Natural killer cell (primary cell): ENCODE measurements at regions not wholly inside any gene's neighbourhood (a gene's known extent, or its start where the extent isn't known, plus 50 kb on each side); places are given as distances from the start of the nearest gene placed in this dataset.

Experiments
- ATAC-seq, 3 donors: fragments of 150-1000 bp in 2 of 3; fragments of 200-7000 bp in 1 of 3; cut with Tn5 transposase; 1 replicate in 1 of 3; 2 replicates in 2 of 3; pipeline ENCODE4 v1.10.0; 2021; ENCODE audit warnings: mild to moderate bottlenecking in 2 of 3, moderate library complexity in 2 of 3
- DNase-seq, 2 donors: peaks; one replicate each; pipeline versions ENCODE4 v3.0.0 to v3.0.0-alpha.2; 2013 to 2021; ENCODE audit warnings: mixed read lengths in 1 of 2
- H3K27ac ChIP-seq: one replicate; pipeline ENCODE4 v1.5.1; 2013; ENCODE audit warnings: mild to moderate bottlenecking, low read length
- H3K27me3 ChIP-seq: one replicate; pipeline ENCODE4 v1.6.1; 2013; ENCODE audit warnings: low read length; ENCODE audit not compliant: control insufficient read depth, insufficient read depth
- H3K36me3 ChIP-seq: one replicate; pipeline ENCODE4 v1.6.1; 2013; ENCODE audit warnings: low read length; ENCODE audit not compliant: control insufficient read depth, insufficient read depth
- H3K4me1 ChIP-seq: one replicate; pipeline ENCODE4 v1.6.1; 2013; ENCODE audit warnings: low read length; ENCODE audit not compliant: control insufficient read depth, insufficient read depth
- H3K4me3 ChIP-seq: one replicate; pipeline ENCODE4 v1.5.1; 2013; ENCODE audit warnings: low read length
- H3K9me3 ChIP-seq: one replicate; pipeline ENCODE4 v1.6.1; 2013; ENCODE audit warnings: low read length; ENCODE audit not compliant: control insufficient read depth, insufficient read depth
- H3K27ac Mint-ChIP-seq, 2 donors: one replicate each; pipeline ENCODE4 v1.8.0; 2022; ENCODE audit warnings: mild to moderate bottlenecking in 2 of 2, mixed read lengths in 2 of 2, moderate library complexity in 1 of 2
- H3K27me3 Mint-ChIP-seq, 2 donors: one replicate each; pipeline ENCODE4 v1.8.0; 2022; ENCODE audit warnings: low read depth in 2 of 2, mixed read lengths in 2 of 2
- H3K36me3 Mint-ChIP-seq: one replicate; pipeline ENCODE4 v1.8.0; 2022; ENCODE audit warnings: mixed read lengths
- H3K4me1 Mint-ChIP-seq, 2 donors: one replicate each; pipeline ENCODE4 v1.8.0; 2022; ENCODE audit warnings: mixed read lengths in 2 of 2
- H3K4me3 Mint-ChIP-seq: one replicate; pipeline ENCODE4 v1.8.0; 2022; ENCODE audit warnings: mild to moderate bottlenecking, moderate library complexity, mixed read lengths
- H3K9me3 Mint-ChIP-seq, 2 donors: one replicate each; pipeline ENCODE4 v1.8.0; 2022; ENCODE audit warnings: mixed read lengths in 2 of 2
- CTCF ChIP-seq: fragments of 200-600 bp; IDR thresholded peaks from one replicate; pipeline ENCODE4 v1.8.0; 2022; ENCODE audit warnings: antibody characterized with exemption
- WGBS: methylation state at CpG from one replicate; pipeline ENCODE4 v1.1.7; 2013; ENCODE audit warnings: missing lambda C conversion rate; ENCODE audit not compliant: insufficient coverage; 5-methylcytosine and 5-hydroxymethylcytosine counted together
- intact Hi-C: fragments of 100-400 bp; cut with micrococcal nuclease; formaldehyde crosslinking; loops from one replicate; pipeline ENCODE4 v1.14.2; 2022

- Histone ChIP-seq H3K4me3 (no peak overlapping the region), H3K9me3 (no peaks in the 10 kb centered on the region), H3K4me1 (no peaks in the 10 kb centered on the region), H3K27ac (no peak overlapping the region), H3K27me3 (no peaks in the 10 kb centered on the region), H3K36me3 (no peaks in the 10 kb centered on the region)
- Mint-ChIP-seq H3K36me3 (no peaks in the 10 kb centered on the region), H3K27ac (no peak overlapping the region), H3K27me3 (peaks cover 10 to 12% of the 10 kb centered on the region in 2 donors), H3K4me3 (no peak overlapping the region), H3K9me3 (no peaks in the 10 kb centered on the region), H3K4me1 (peaks cover 3 to 4% of the 10 kb centered on the region in 2 donors)
- no peak for TF ChIP-seq CTCF
- intact Hi-C loops, result no loop called here
- no peak for DNase-seq
- WGBS, result 81% methylated on average over 2 of the region's 6 CpGs
- ATAC-seq, result no peak
These were observed 123.0 kb downstream of the NOC3L start for GRCh38 chr10:94239696-94240095.

- DNase-seq (no peak), ATAC-seq (no peak)
- no peaks in the 10 kb centered on the region for H3K9me3 ChIP-seq
- 90% methylated on average over 2 of the region's 5 CpGs for WGBS
- H3K36me3 Mint-ChIP-seq, result no peaks in the 10 kb centered on the region
- H3K4me3 ChIP-seq, result no peak overlapping the region
- no peak overlapping the region for H3K4me3 Mint-ChIP-seq
- no peaks in the 10 kb centered on the region for H3K9me3 Mint-ChIP-seq
- peaks cover 3 to 4% of the 10 kb centered on the region in 2 donors for H3K4me1 Mint-ChIP-seq
- no peak for TF ChIP-seq CTCF
- no peaks in the 10 kb centered on the region for H3K4me1 ChIP-seq
- H3K27ac Mint-ChIP-seq, result no peak overlapping the region
- intact Hi-C loops, result no loop called here
- H3K27ac ChIP-seq, result no peak overlapping the region
- no peaks in the 10 kb centered on the region for H3K36me3 ChIP-seq
- peaks cover 10 to 12% of the 10 kb centered on the region in 2 donors for H3K27me3 Mint-ChIP-seq
- no peaks in the 10 kb centered on the region for H3K27me3 ChIP-seq
These were observed 122.2 kb downstream of the NOC3L start for GRCh38 chr10:94240491-94240890.

- Histone ChIP-seq H3K9me3 (no peaks in the 10 kb centered on the region), H3K4me1 (no peaks in the 10 kb centered on the region), H3K27ac (no peak overlapping the region), H3K4me3 (no peak overlapping the region), H3K36me3 (no peaks in the 10 kb centered on the region), H3K27me3 (no peaks in the 10 kb centered on the region)
- Mint-ChIP-seq H3K9me3 (no peaks in the 10 kb centered on the region), H3K27me3 (peaks cover 10 to 12% of the 10 kb centered on the region in 2 donors), H3K4me1 (peaks cover 3 to 4% of the 10 kb centered on the region in 2 donors), H3K4me3 (no peak overlapping the region), H3K36me3 (no peaks in the 10 kb centered on the region), H3K27ac (no peak overlapping the region)
- intact Hi-C loops, result no loop called here
- no peak for TF ChIP-seq CTCF
- ATAC-seq (no peak), DNase-seq (no peak)
- WGBS, result 92% methylated on average over 2 of the region's 2 CpGs
These were observed 121.8 kb downstream of the NOC3L start for GRCh38 chr10:94240901-94241300.

- no peak overlapping the region for H3K27ac Mint-ChIP-seq
- H3K4me3 Mint-ChIP-seq, result no peak overlapping the region
- ATAC-seq, result no peak
- H3K36me3 ChIP-seq, result no peaks in the 10 kb centered on the region
- H3K4me1 ChIP-seq, result no peaks in the 10 kb centered on the region
- no peaks in the 10 kb centered on the region for H3K4me1 Mint-ChIP-seq
- peaks cover 0 to 2% of the 10 kb centered on the region in 2 donors for H3K9me3 Mint-ChIP-seq
- no peak for TF ChIP-seq CTCF
- H3K27me3 ChIP-seq, result no peaks in the 10 kb centered on the region
- no peak overlapping the region for H3K27ac ChIP-seq
- no peaks in the 10 kb centered on the region for H3K9me3 ChIP-seq
- no peaks in the 10 kb centered on the region for H3K36me3 Mint-ChIP-seq
- WGBS, result 94% methylated on average over 2 of the region's 2 CpGs
- no peak overlapping the region for H3K4me3 ChIP-seq
- DNase-seq, result no peak
- intact Hi-C loops, result no loop called here
- H3K27me3 Mint-ChIP-seq, result peaks cover 6 to 18% of the 10 kb centered on the region in 2 donors
These were observed 111.6 kb downstream of the NOC3L start for GRCh38 chr10:94251098-94251497.
